CD4-positive, alpha-beta memory T cell (primary cell): ENCODE measurements at regions not wholly inside any gene's neighbourhood (a gene's known extent, or its start where the extent isn't known, plus 50 kb on each side); places are given as distances from the start of the nearest gene placed in this dataset.

Experiments used
- CTCF ChIA-PET: fragments of 350-600 bp; sonication (Branson Sonifier 250); formaldehyde crosslinking; loops from one replicate; lab custom pipeline; 2021; ENCODE audit warnings: inconsistent platforms; ENCODE audit not compliant: partially characterized antibody; lab: Charles Lee
- POLR2A ChIA-PET: fragments of 350-600 bp; sonication (Branson Sonifier 250); formaldehyde crosslinking; loops from one replicate; lab custom pipeline; 2021; ENCODE audit not compliant: partially characterized antibody; lab: Charles Lee
- DNase-seq, 5 donors: peaks; one replicate each; pipeline versions ENCODE4 v3.0.0 to v3.0.0-alpha.2; 2020 to 2022; ENCODE audit warnings: mixed read lengths in 1 of 5
- H3K27ac ChIP-seq: one replicate; pipeline ENCODE4 v1.7.0; 2013; ENCODE audit warnings: low read depth, low read length
- H3K27me3 ChIP-seq: 2 replicates; pipeline ENCODE4 v1.7.0; 2013; ENCODE audit warnings: mild to moderate bottlenecking, low read length, moderate library complexity; ENCODE audit not compliant: insufficient read depth
- H3K36me3 ChIP-seq: 2 replicates; pipeline ENCODE4 v1.7.0; 2013; ENCODE audit warnings: mild to moderate bottlenecking, low read length, moderate library complexity; ENCODE audit not compliant: insufficient read depth
- H3K4me1 ChIP-seq: 2 replicates; pipeline ENCODE4 v1.7.0; 2013; ENCODE audit warnings: mild to moderate bottlenecking, low read length, moderate library complexity; ENCODE audit not compliant: insufficient read depth
- H3K4me3 ChIP-seq, 2 donors: one replicate each; pipeline ENCODE4 v1.7.0; 2013; ENCODE audit warnings: low read length in 2 of 2, mild to moderate bottlenecking in 1 of 2
- H3K9me3 ChIP-seq, 2 donors: one replicate each; pipeline ENCODE4 v1.7.0; 2013; ENCODE audit warnings: low read length in 2 of 2, control low read depth in 1 of 2; ENCODE audit not compliant: control insufficient read depth in 1 of 2
- H3K27ac Mint-ChIP-seq, 7 donors: one replicate each; pipeline ENCODE4 v1.8.0; 2020 to 2021; ENCODE audit warnings: mixed read lengths in 7 of 7, mild to moderate bottlenecking in 6 of 7, inconsistent platforms in 3 of 7, moderate library complexity in 3 of 7
- H3K27me3 Mint-ChIP-seq, 2 donors: one replicate each; pipeline ENCODE4 v1.8.0; 2020 to 2021; ENCODE audit warnings: mixed read lengths in 2 of 2
- H3K36me3 Mint-ChIP-seq, 2 donors: one replicate each; pipeline ENCODE4 v1.8.0; 2020 to 2021; ENCODE audit warnings: mixed read lengths in 2 of 2, inconsistent platforms in 1 of 2, mild to moderate bottlenecking in 1 of 2
- H3K4me1 Mint-ChIP-seq, 4 donors: one replicate each; pipeline ENCODE4 v1.8.0; 2020 to 2021; ENCODE audit warnings: mixed read lengths in 4 of 4, mild to moderate bottlenecking in 1 of 4
- H3K4me3 Mint-ChIP-seq, 8 donors: one replicate each; pipeline ENCODE4 v1.8.0; 2020 to 2021; ENCODE audit warnings: mixed read lengths in 8 of 8, mild to moderate bottlenecking in 7 of 8, moderate library complexity in 6 of 8, inconsistent platforms in 3 of 8
- H3K9me3 Mint-ChIP-seq, 8 donors: one replicate each; pipeline ENCODE4 v1.8.0; 2020 to 2021; ENCODE audit warnings: mixed read lengths in 8 of 8, mild to moderate bottlenecking in 5 of 8, inconsistent platforms in 3 of 8, moderate library complexity in 1 of 8
- intact Hi-C: fragments of 100-400 bp; cut with micrococcal nuclease; formaldehyde crosslinking; loops from one replicate; pipeline ENCODE4 v1.15.1; 2023

DNA sequence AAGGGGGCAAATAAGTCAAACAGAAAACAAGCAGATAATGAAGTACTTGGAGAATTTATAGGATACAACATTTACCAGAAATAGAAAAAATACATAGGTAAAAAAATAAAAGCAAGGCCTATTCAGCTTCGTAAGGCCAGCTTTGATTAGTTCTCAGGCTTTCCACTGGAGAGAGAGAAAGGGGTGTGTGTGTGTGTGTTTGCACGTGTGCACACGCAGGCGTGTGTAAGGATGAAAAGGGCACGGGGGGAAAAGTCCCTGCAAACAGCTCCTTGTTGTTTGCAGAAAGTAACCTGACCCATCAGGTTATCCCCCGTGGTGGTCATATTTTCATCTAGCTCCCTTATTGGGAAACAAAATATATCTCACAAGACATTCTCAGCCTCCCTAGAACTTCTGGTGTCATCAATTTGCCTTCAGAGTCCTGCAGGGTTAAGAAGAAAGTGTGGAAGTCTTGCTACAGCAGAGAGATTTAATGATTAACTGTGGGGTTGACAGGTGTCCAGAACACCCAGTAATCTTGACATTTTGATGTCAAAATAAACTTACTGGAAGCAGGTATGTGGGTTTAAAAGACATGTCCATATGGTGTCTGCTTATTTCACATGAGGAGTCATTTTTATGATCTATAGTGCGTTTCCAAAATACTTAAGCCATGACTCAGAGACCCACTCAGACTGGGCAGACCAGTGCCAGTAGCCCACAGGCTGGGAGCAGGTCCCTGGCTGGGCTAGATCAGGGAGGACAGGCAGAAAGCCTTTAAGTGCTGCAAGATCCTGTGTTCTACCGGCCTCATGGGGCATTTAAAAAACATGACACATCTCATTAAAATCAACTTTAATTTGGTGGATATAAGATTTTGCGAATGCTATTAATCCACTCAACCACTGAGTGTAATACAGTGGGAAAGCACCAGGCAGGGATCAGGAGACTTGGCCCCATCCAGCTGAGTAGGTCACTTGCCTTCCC, 487.6 kb upstream of the CAMK1G start:
- H3K27me3 Mint-ChIP-seq: peaks cover 0 to 7% of the 10 kb centered on the region in 2 donors
- Histone ChIP-seq H3K9me3 (no peaks in the 10 kb centered on the region), H3K27me3 (no peaks in the 10 kb centered on the region), H3K36me3 (no peaks in the 10 kb centered on the region), H3K27ac (no peak overlapping the region), H3K4me3 (no peak overlapping the region), H3K4me1 (no peaks in the 10 kb centered on the region)
- intact Hi-C loops: no loop called here
- H3K36me3 Mint-ChIP-seq: no peaks in the 10 kb centered on the region
- H3K9me3 Mint-ChIP-seq: peaks cover 0 to 2% (median 0%) of the 10 kb centered on the region in 8 donors
- no peak overlapping the region for H3K27ac Mint-ChIP-seq
- H3K4me1 Mint-ChIP-seq: no peaks in the 10 kb centered on the region
- CTCF ChIA-PET: no interaction called here
- no peak for DNase-seq
- POLR2A ChIA-PET: no interaction called here
- no peak overlapping the region for H3K4me3 Mint-ChIP-seq

DNA sequence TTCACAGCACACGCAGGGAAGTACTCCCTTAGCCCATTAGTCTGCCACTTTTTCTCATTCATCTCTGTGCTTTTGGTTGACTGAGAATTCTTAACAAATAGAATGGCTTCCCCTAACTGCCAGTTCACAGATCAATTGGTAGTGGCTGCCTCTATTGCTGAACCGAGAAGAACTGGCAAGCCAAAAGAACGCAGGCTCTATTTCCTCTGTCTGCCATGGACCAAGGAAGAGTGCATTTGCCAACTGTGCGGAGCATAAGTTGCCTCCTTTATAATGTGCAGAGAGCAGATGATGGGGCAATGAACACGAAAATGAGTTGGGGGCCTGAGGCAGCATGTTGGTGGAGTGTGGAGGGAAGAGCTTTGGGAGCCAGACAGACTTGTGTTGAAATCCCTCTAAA, 483.1 kb upstream of the CAMK1G start:
- H3K27ac Mint-ChIP-seq: no peak overlapping the region
- H3K27me3 Mint-ChIP-seq: peaks cover 2 to 6% of the 10 kb centered on the region in 2 donors
- H3K36me3 Mint-ChIP-seq: no peaks in the 10 kb centered on the region
- Histone ChIP-seq H3K27ac (no peak overlapping the region), H3K4me3 (no peak overlapping the region), H3K36me3 (no peaks in the 10 kb centered on the region), H3K9me3 (no peaks in the 10 kb centered on the region), H3K4me1 (no peaks in the 10 kb centered on the region), H3K27me3 (no peaks in the 10 kb centered on the region)
- CTCF ChIA-PET: no interaction called here
- POLR2A ChIA-PET: no interaction called here
- no peak overlapping the region for H3K4me3 Mint-ChIP-seq
- intact Hi-C loops: no loop called here
- no peaks in the 10 kb centered on the region for H3K4me1 Mint-ChIP-seq
- no peak for DNase-seq
- no peaks in the 10 kb centered on the region for H3K9me3 Mint-ChIP-seq

DNA sequence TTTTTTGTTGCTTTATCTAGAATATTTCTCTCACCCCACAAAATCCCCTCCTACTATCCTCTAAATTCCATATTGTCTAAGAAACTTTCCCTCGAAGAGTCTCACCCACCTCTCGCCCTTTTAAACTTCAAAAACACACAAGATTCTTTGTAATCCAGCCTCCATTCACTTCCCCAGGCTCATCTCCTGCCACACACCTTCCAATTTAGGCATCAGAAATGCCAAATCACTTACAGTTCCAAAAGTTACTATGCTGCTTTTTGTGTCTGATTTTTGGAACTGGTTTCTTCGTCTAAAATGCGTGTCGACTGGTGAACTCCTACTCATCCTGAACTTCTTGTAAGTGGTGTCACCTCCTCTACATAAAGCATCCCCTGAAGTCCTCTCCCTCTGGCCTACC, 482.4 kb upstream of the CAMK1G start:
- Mint-ChIP-seq H3K4me3 (peak overlapping the region in 1 of 8 donors; percentile 50), H3K9me3 (peaks cover 0 to 2% (median 0%) of the 10 kb centered on the region in 8 donors), H3K36me3 (no peaks in the 10 kb centered on the region), H3K4me1 (no peaks in the 10 kb centered on the region), H3K27ac (no peak overlapping the region), H3K27me3 (peaks cover 2 to 6% of the 10 kb centered on the region in 2 donors)
- no peak for DNase-seq
- no peaks in the 10 kb centered on the region for H3K4me1 ChIP-seq
- H3K4me3 ChIP-seq: no peak overlapping the region
- CTCF ChIA-PET: no interaction called here
- no peak overlapping the region for H3K27ac ChIP-seq
- H3K27me3 ChIP-seq: no peaks in the 10 kb centered on the region
- intact Hi-C loops: no loop called here
- no peaks in the 10 kb centered on the region for H3K9me3 ChIP-seq
- POLR2A ChIA-PET: no interaction called here
- H3K36me3 ChIP-seq: no peaks in the 10 kb centered on the region

DNA sequence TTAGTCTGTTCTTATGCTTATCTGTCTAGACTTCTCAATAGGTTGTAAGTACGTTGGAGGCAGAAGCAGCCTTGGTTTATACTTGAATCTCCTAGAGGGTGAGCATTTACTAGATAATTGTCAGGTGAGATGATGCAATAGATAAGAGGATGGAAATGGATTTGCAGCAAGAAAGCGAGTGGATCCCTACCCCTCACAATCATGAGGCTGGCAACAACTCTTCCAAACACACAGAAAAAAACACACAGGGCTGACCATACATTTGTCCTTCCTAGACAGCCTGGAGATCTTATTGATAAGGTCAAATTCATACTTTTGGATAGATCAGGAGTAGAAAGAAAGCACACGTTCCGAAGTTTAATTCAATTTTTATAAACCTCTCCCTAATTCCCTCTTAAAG, 481.4 kb upstream of the CAMK1G start:
- H3K4me1 Mint-ChIP-seq: no peaks in the 10 kb centered on the region
- H3K27ac ChIP-seq: no peak overlapping the region
- H3K4me1 ChIP-seq: no peaks in the 10 kb centered on the region
- no peaks in the 10 kb centered on the region for H3K9me3 ChIP-seq
- H3K27me3 ChIP-seq: no peaks in the 10 kb centered on the region
- no peaks in the 10 kb centered on the region for H3K36me3 Mint-ChIP-seq
- no peak overlapping the region for H3K4me3 Mint-ChIP-seq
- H3K9me3 Mint-ChIP-seq: peaks cover 0 to 3% (median 0%) of the 10 kb centered on the region in 8 donors
- intact Hi-C loops: no loop called here
- no peak for DNase-seq
- no peaks in the 10 kb centered on the region for H3K36me3 ChIP-seq
- CTCF ChIA-PET: no interaction called here
- no peak overlapping the region for H3K4me3 ChIP-seq
- peaks cover 2 to 6% of the 10 kb centered on the region in 2 donors for H3K27me3 Mint-ChIP-seq
- POLR2A ChIA-PET: no interaction called here
- H3K27ac Mint-ChIP-seq: no peak overlapping the region

DNA sequence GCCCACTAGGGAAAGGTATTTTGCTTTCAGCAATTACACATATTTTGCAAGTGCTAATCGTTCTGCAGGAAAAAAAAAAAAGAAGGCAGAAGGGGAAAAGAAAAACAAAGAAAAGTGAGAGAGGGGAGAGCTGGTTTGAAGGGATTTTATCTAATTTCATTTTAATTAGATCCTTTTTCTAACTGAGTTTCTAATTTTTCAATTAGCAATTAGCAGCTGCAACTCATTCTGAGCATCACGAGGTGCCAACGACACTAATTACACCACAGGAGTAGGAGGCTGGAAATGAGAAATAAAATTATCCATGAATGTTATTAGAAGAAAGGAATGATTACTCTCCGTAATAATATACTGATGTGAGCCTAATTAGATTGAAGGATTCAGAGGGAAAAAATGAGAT, 481.0 kb upstream of the CAMK1G start:
- Histone ChIP-seq H3K27me3 (no peaks in the 10 kb centered on the region), H3K9me3 (no peaks in the 10 kb centered on the region), H3K36me3 (no peaks in the 10 kb centered on the region), H3K4me1 (no peaks in the 10 kb centered on the region), H3K27ac (no peak overlapping the region), H3K4me3 (no peak overlapping the region)
- POLR2A ChIA-PET: no interaction called here
- peaks cover 2 to 6% of the 10 kb centered on the region in 2 donors for H3K27me3 Mint-ChIP-seq
- H3K9me3 Mint-ChIP-seq: peaks cover 0 to 3% (median 0%) of the 10 kb centered on the region in 8 donors
- H3K36me3 Mint-ChIP-seq: no peaks in the 10 kb centered on the region
- H3K4me3 Mint-ChIP-seq: no peak overlapping the region
- H3K4me1 Mint-ChIP-seq: no peaks in the 10 kb centered on the region
- CTCF ChIA-PET: no interaction called here
- H3K27ac Mint-ChIP-seq: no peak overlapping the region
- intact Hi-C loops: no loop called here
- no peak for DNase-seq

DNA sequence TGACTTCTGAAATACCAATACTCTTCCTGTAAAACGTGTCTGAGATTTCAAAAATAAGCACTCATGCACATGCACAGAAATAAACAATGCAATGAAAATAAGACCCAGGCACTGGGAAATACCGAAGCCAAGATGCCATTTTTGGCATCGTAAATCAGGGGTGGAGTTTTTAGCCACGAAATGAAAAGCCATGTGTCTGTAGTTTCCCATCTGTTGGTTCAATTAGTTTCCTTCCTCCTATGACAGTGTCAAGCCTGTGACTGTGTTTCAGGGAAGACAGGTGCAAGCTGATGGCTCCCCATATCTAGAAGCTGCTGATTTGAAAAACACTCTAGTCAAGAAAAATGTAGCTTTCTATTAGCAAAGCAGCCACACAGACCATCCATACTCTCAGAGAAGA, 480.4 kb upstream of the CAMK1G start:
- intact Hi-C loops: no loop called here
- Histone ChIP-seq H3K27me3 (no peaks in the 10 kb centered on the region), H3K27ac (no peak overlapping the region), H3K9me3 (no peaks in the 10 kb centered on the region), H3K4me1 (no peaks in the 10 kb centered on the region), H3K36me3 (no peaks in the 10 kb centered on the region), H3K4me3 (no peak overlapping the region)
- ChIA-PET CTCF (no interaction called here), POLR2A (no interaction called here)
- Mint-ChIP-seq H3K27ac (no peak overlapping the region), H3K36me3 (no peaks in the 10 kb centered on the region), H3K27me3 (peaks cover 2 to 6% of the 10 kb centered on the region in 2 donors), H3K4me1 (no peaks in the 10 kb centered on the region), H3K9me3 (peaks cover 0 to 3% (median 0%) of the 10 kb centered on the region in 8 donors), H3K4me3 (no peak overlapping the region)
- no peak for DNase-seq

DNA sequence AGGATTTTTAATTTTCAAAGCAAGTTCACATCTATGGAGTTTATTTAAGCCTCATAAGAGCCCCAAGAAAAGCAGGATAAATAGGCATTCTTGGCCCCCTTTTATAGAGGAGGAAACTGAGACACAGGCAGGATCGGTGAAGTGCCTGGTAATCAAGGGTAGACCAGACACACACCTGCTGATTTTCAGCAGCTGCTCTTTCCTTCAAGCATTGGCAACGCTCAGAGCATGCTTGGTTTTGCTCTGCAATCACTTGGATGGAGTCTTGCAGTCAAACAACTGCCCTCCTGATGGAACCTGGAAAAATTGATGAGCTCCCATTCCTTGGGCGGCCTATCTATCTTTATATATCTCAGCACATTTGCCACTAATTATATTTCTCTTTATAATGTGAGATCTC, 478.9 kb upstream of the CAMK1G start:
- Histone ChIP-seq H3K36me3 (no peaks in the 10 kb centered on the region), H3K9me3 (no peaks in the 10 kb centered on the region), H3K4me3 (no peak overlapping the region), H3K4me1 (no peaks in the 10 kb centered on the region), H3K27ac (no peak overlapping the region), H3K27me3 (no peaks in the 10 kb centered on the region)
- H3K9me3 Mint-ChIP-seq: peaks cover 0 to 3% (median 0%) of the 10 kb centered on the region in 8 donors
- DNase-seq: no peak
- no peak overlapping the region for H3K27ac Mint-ChIP-seq
- ChIA-PET CTCF (no interaction called here), POLR2A (no interaction called here)
- H3K4me1 Mint-ChIP-seq: no peaks in the 10 kb centered on the region
- H3K27me3 Mint-ChIP-seq: peaks cover 2 to 10% of the 10 kb centered on the region in 2 donors
- intact Hi-C loops: no loop called here
- no peak overlapping the region for H3K4me3 Mint-ChIP-seq
- H3K36me3 Mint-ChIP-seq: no peaks in the 10 kb centered on the region
